ENCODE measurements at regions not wholly inside any gene's neighbourhood (a gene's known extent, or its start where the extent isn't known, plus 50 kb on each side); places are given as distances from the start of the nearest gene placed in this dataset.

GRCh38 chr6:14652536-14652935, 535.0 kb downstream of the CD83 start:
- TF ChIP-seq CTCF (IDR thresholded peaks at IDR 0.05 in 4 of 5, conservative IDR thresholded peaks at IDR 0.05 in 1 of 5) = no peak
- no peak for TF ChIP-seq POLR2A (IDR thresholded peaks at IDR 0.05)
